Coronary artery (tissue), 2 donors: ENCODE measurements at regions not wholly inside any gene's neighbourhood (a gene's known extent, or its start where the extent isn't known, plus 50 kb on each side); places are given as distances from the start of the nearest gene placed in this dataset.
"Not testable (repeated sequence)": the region's sequence is repeated elsewhere in the genome, so short reads cannot be mapped to it uniquely, and the experiment has no call there.

ENCODE experiments used
- DNase-seq: peaks from one replicate; pipeline ENCODE4 v3.0.0-alpha.2; 2017; ENCODE audit warnings: low spot score
- H3K27ac ChIP-seq, 2 donors: fragments of 200-600 bp; sonication (generic); one replicate each; pipeline ENCODE4 v1.5.1; 2016 to 2019
- H3K4me3 ChIP-seq: fragments of 200-600 bp; sonication (generic); 2 replicates; pipeline ENCODE4 v1.5.1; 2016; ENCODE audit warnings: mild to moderate bottlenecking, moderate library complexity

GRCh38 chr21:6053145-6053544 lies 4468.2 kb upstream of the TPTE start:
- H3K4me3 ChIP-seq, result not testable (repeated sequence)

GRCh38 chr21:6058997-6059396 lies 4462.4 kb upstream of the TPTE start:
- H3K4me3 ChIP-seq, H3K27ac ChIP-seq, DNase-seq: not testable (repeated sequence)

More at GRCh38 chr21:6053145-6053544, 4468.2 kb upstream of the TPTE start:
- not testable (repeated sequence) for H3K27ac ChIP-seq, DNase-seq

- not testable (repeated sequence) for H3K4me3 ChIP-seq, DNase-seq, H3K27ac ChIP-seq
These were observed 4461.2 kb upstream of the TPTE start for GRCh38 chr21:6060054-6060681.

GRCh38 chr21:6066320-6066985 lies 4454.9 kb upstream of the TPTE start:
- not testable (repeated sequence) for H3K27ac ChIP-seq, DNase-seq, H3K4me3 ChIP-seq

GRCh38 chr21:6068098-6068831 lies 4453.1 kb upstream of the TPTE start:
- not testable (repeated sequence) for H3K4me3 ChIP-seq, H3K27ac ChIP-seq, DNase-seq

- not testable (repeated sequence) for H3K27ac ChIP-seq, H3K4me3 ChIP-seq, DNase-seq
These were observed 4451.2 kb upstream of the TPTE start for GRCh38 chr21:6070213-6070612.

- not testable (repeated sequence) for H3K4me3 ChIP-seq, H3K27ac ChIP-seq, DNase-seq
These were observed 4448.7 kb upstream of the TPTE start for GRCh38 chr21:6072691-6073090.

- not testable (repeated sequence) for H3K27ac ChIP-seq, DNase-seq, H3K4me3 ChIP-seq
These were observed 4447.2 kb upstream of the TPTE start for GRCh38 chr21:6073993-6074705.

- H3K27ac ChIP-seq, DNase-seq, H3K4me3 ChIP-seq: not testable (repeated sequence)
These were observed 4446.4 kb upstream of the TPTE start for GRCh38 chr21:6074935-6075334.

GRCh38 chr21:6075627-6076208 lies 4445.7 kb upstream of the TPTE start:
- not testable (repeated sequence) for H3K27ac ChIP-seq, DNase-seq, H3K4me3 ChIP-seq

GRCh38 chr21:6077358-6077757 lies 4444.0 kb upstream of the TPTE start:
- not testable (repeated sequence) for H3K4me3 ChIP-seq, H3K27ac ChIP-seq

GRCh38 chr21:6078902-6079301 lies 4442.5 kb upstream of the TPTE start:
- not testable (repeated sequence) for DNase-seq, H3K27ac ChIP-seq

More at GRCh38 chr21:6077358-6077757, 4444.0 kb upstream of the TPTE start:
- DNase-seq, result not testable (repeated sequence)

GRCh38 chr21:6080941-6081655 lies 4440.3 kb upstream of the TPTE start:
- DNase-seq, H3K4me3 ChIP-seq, H3K27ac ChIP-seq: not testable (repeated sequence)

More at GRCh38 chr21:6078902-6079301, 4442.5 kb upstream of the TPTE start:
- H3K4me3 ChIP-seq, result not testable (repeated sequence)

GRCh38 chr21:6082166-6082565 lies 4439.2 kb upstream of the TPTE start:
- not testable (repeated sequence) for H3K4me3 ChIP-seq, H3K27ac ChIP-seq, DNase-seq

- H3K27ac ChIP-seq, H3K4me3 ChIP-seq, DNase-seq: not testable (repeated sequence)
These were observed 4437.7 kb upstream of the TPTE start for GRCh38 chr21:6083574-6084120.

- not testable (repeated sequence) for DNase-seq, H3K4me3 ChIP-seq, H3K27ac ChIP-seq
These were observed 4435.3 kb upstream of the TPTE start for GRCh38 chr21:6086038-6086437.

- not testable (repeated sequence) for H3K4me3 ChIP-seq, DNase-seq, H3K27ac ChIP-seq
These were observed 4433.7 kb upstream of the TPTE start for GRCh38 chr21:6087579-6088178.
